Prostate gland (tissue), 2 donors: ENCODE measurements at regions not wholly inside any gene's neighbourhood (a gene's known extent, or its start where the extent isn't known, plus 50 kb on each side); places are given as distances from the start of the nearest gene placed in this dataset.

Experiments
- CTCF ChIP-seq, 4 experiments: fragments of 200-600 bp in 2 of 4; fragments of 450-650 bp in 2 of 4; sonication (generic) in 2 of 4; IDR thresholded peaks; 1 replicate in 3 of 4; 2 replicates in 1 of 4; pipeline ENCODE4 v1.5.1; 2016 to 2019; ENCODE audit warnings: antibody characterized with exemption in 4 of 4, mild to moderate bottlenecking in 2 of 4, moderate library complexity in 2 of 4
- POLR2A ChIP-seq: fragments of 450-650 bp; IDR thresholded peaks from one replicate; pipeline ENCODE4 v1.6.1; 2016; ENCODE audit warnings: antibody characterized with exemption, mild to moderate bottlenecking

- TF ChIP-seq POLR2A (no peak), CTCF (IDR thresholded peaks at IDR 0.05) (no peak)
Measured at GRCh38 chr6:84554074-84554473, 210.3 kb downstream of the TBX18 start.
